HG03039 (cell line): ENCODE measurements at regions not wholly inside any gene's neighbourhood (a gene's known extent, or its start where the extent isn't known, plus 50 kb on each side); places are given as distances from the start of the nearest gene placed in this dataset.

Experiments used
- ATAC-seq: cut with Tn5 transposase; IDR thresholded peaks from one replicate; pipeline ENCODE4 v1.9.1; 2021; ENCODE audit warnings: mild to moderate bottlenecking, moderate library complexity; ENCODE audit not compliant: unreplicated experiment

DNA sequence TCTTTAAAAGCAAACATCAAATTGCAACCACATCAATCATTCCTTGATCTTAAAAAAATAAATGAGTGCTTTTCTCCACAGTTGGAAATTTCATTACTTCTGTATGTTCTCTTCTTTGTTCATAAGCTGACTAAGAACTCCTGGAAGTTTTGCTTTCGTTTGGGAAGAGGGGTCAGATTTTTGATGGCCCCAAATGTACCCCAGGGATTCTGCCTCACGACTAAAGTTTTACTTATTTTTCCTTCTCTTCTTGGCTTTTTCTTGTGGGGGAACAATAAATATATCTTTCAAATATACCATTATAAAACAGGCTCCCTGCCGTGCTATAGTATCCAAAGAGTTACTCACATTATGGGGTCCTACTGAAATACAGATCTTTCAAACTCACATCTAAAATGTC, 215.0 kb upstream of the CDIN1 start:
- ATAC-seq: no peak

GRCh38 chr15:36365963-36366362, 213.5 kb upstream of the CDIN1 start:
- no peak for ATAC-seq

DNA sequence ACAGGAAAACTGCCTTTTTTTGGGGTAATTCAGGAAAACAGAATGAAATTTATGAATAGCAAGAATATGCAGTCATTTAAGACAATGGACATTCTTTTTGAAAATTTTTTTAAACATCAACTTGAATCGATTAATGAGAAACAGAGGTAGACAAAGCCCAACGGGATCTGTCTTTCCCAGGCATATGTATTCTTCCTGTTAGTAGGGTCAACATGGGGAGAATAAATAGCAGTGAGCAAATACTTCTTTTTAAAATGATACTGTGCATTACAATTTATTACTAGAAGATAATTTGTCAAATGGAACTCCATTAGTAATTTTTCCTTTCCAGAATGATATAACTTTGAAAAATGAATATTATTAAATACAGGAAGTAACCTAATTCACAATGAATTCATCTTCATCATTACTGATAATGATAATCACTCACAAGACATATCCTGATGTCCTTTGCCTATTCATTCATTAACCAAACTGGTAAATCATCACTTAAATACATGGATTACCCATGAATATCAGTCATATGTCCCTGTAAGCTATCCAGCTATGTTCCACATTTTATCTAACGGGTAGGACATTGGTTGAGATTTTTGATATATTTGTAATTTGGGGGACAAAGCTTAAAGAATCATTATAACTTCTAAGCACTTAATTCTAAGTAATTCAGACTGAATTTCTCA, 209.2 kb upstream of the CDIN1 start:
- no peak for ATAC-seq

GRCh38 chr15:36370731-36371112, 208.7 kb upstream of the CDIN1 start:
- ATAC-seq: no peak

- no peak for ATAC-seq
Measured at GRCh38 chr15:36371509-36371908, 207.9 kb upstream of the CDIN1 start.

DNA sequence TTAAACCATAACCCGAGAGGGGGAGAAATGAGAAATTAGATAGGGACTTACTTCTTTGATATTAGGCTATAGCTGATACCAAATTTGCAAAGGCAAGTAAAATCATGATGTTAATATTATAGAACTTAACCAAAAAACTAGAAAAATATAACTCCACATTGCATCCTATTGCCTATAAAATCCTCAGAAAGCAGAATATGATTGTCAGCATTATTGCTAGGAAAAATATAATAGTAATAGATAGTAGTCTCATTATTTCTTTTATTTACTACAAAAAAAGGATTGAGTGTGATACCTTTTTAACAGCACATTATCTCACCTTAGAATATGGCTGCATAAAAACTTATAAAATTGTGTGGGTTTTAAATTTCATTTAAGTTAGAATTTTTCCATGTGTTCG, 206.5 kb upstream of the CDIN1 start:
- ATAC-seq: no peak

- ATAC-seq: no peak
Measured at GRCh38 chr15:36373550-36373949, 205.9 kb upstream of the CDIN1 start.

DNA sequence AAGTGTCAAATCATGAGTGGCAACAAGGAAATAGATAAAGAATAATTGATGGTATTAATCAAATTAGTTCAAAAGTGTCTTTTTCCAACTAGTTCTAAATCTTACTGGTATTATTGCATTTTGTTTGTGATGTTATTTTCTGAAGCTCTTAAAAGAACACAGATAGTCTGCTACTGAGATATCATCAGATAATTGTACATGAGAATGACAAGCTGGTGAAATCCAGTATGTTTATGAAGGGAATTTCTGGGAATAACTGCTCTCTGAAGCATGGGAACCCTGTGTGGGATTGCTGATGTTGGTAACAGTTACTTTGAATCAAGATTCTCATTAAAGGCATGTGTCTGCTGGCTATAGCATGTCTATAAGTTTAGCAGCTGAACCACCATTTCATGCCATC, 190.3 kb upstream of the CDIN1 start:
- no peak for ATAC-seq

- ATAC-seq: no peak
Measured at GRCh38 chr15:36390491-36390890, 188.9 kb upstream of the CDIN1 start.

DNA sequence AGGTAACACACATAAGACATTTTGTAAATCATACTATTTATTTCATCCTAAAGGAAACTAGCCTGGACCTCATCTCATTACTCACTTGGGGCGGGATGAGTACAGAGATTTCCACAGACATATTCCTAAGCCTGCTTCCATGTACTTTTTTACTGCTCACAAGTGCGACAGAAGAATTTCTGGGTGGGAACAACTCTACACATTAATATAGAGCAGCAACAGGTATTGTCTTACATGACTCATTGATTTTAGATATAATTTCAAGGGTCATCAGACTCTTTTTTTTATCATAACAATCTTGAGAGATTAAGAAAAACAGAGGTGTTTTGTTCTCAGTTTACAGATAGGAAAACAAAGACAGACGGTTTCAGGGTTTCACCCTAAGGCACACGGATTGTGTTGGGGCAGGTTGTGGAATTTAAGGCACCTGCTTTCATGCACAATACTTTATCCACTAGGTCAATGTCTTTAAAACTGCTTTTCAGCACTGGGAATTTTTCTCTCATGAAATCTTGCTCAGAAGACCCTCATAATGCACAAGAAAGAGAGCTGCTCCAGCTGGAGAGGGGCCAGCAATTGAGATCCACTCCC, 186.7 kb upstream of the CDIN1 start:
- ATAC-seq: no peak

GRCh38 chr15:36398212-36398611, 181.2 kb upstream of the CDIN1 start:
- no peak for ATAC-seq

DNA sequence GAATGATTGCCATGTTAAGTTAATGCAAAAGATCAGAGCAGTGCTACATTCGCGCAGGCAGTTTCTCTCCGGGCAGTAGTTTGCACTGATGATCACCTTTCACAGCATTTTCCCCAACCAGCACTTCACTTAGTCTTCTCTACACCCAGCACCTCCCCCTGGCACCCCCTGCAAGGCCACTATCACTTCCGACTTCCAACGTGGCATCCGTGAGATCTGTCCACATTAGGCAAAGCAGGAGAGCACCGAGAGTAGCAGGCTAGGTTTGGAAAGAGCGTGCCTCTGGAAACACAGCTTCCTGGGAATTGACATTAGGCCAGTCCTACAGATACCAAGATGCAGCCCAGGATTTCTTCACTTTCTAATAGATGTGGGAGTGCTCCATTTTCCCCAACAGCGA, 180.2 kb upstream of the CDIN1 start:
- ATAC-seq: no peak

GRCh38 chr15:36400936-36401585, 178.4 kb upstream of the CDIN1 start:
- ATAC-seq: no peak

DNA sequence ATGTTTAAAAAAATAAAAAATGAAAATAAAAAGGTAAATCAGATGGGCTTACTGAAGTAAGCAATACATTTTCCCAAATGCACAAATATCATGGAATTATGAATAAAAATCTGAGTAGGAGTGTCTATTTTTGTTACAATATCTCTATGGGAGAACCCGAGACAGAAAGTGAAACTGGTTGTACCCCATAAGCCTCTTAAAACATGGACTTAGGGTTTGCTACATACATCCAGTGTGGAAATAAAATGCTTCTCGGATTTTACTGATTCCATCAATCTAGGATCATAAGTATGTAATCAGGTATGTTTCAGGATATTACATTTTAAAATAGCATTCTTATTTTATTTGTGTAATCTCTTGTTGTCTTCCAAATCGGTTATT, 177.8 kb upstream of the CDIN1 start:
- no peak for ATAC-seq

DNA sequence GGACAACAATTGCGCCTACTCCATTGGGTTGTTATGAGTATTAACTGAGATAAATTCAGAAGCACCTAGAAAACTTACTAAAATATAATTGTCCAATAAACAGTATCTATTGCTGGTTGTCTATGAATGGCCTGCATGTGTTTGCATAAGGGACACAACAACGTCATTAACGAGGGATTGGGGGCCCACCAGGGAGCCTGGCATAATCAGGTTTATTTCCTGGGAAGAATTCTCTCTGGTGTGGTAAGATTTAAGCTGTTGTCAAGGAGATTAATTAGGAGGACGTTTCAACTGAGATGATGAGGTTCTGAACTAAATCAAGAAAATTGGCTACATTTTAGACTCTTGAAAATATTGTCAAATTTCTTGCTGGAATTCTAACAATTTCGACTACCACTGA, 176.1 kb upstream of the CDIN1 start:
- no peak for ATAC-seq

- no peak for ATAC-seq
Measured at GRCh38 chr15:36406366-36406765, 173.1 kb upstream of the CDIN1 start.

- ATAC-seq: no peak
Measured at GRCh38 chr15:36406911-36407310, 172.5 kb upstream of the CDIN1 start.

DNA sequence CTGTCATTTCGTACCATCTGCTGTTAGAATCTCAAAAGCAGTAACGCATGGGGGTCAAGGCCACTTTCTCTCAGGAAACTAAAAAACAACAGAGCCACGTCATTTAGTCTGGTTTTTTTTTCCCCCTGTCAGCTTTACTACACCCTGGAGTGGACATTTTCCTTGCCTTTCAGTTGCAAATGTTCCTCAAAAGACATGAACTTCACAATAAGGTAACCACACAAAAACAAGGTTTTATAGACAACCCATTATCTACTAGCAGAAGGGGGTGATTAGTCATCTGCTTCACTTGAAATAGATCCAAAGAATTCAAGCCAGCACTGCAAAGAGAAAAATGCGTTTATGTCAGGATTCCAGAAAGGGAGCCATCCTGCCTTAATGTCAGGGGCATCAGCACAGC, 171.8 kb upstream of the CDIN1 start:
- no peak for ATAC-seq

GRCh38 chr15:36409819-36410218, 169.6 kb upstream of the CDIN1 start:
- ATAC-seq: no peak

DNA sequence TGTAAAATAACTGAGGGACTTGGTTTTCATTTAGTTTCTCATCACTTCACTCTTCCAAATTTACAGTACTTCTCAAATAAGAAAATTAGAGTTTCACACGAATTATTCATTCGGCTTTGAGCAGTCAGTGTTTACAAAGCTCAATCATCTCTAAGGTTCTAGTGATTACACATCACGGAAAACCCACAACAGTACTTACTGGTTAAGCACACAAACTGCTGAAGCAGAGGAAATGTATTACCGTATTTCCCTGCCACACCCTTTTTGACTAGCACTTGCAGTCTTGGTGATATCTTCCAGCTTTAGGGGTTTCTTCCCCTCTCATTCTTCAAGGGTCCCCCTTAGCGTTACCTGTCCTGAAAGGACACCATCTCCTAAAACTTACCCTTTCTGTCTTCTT, 164.8 kb upstream of the CDIN1 start:
- no peak for ATAC-seq

- no peak for ATAC-seq
Measured at GRCh38 chr15:36415643-36416042, 163.8 kb upstream of the CDIN1 start.

GRCh38 chr15:36422631-36423030, 156.8 kb upstream of the CDIN1 start:
- no peak for ATAC-seq

GRCh38 chr15:36426691-36427090, 152.7 kb upstream of the CDIN1 start:
- no peak for ATAC-seq
